Loucy (cell line): ENCODE measurements at regions not wholly inside any gene's neighbourhood (a gene's known extent, or its start where the extent isn't known, plus 50 kb on each side); places are given as distances from the start of the nearest gene placed in this dataset.
"Not testable (repeated sequence)": the region's sequence is repeated elsewhere in the genome, so short reads cannot be mapped to it uniquely, and the experiment has no call there.

Experiments
- H2AFZ ChIP-seq: fragments of 200-600 bp; sonication (generic); 2 replicates; pipeline ENCODE4 v1.6.0; 2016; ENCODE audit warnings: antibody characterized with exemption, mild to moderate bottlenecking, low read length, moderate library complexity
- H3F3A ChIP-seq: fragments of 200-600 bp; 2 replicates; pipeline ENCODE4 v1.6.0; 2016; ENCODE audit warnings: antibody characterized with exemption, low read depth, mild to moderate bottlenecking
- H3K27me3 ChIP-seq: fragments of 200-600 bp; sonication (generic); 2 replicates; pipeline ENCODE4 v1.6.1; 2014; ENCODE audit warnings: low read length, mild to moderate bottlenecking; ENCODE audit not compliant: insufficient read depth, poor library complexity, severe bottlenecking
- H3K36me3 ChIP-seq: fragments of 200-600 bp; sonication (generic); 2 replicates; pipeline ENCODE4 v1.6.1; 2016; ENCODE audit warnings: low read length; ENCODE audit not compliant: insufficient read depth
- H3K4me1 ChIP-seq: fragments of 200-600 bp; sonication (generic); 2 replicates; pipeline ENCODE4 v1.5.1; 2014; ENCODE audit warnings: low read length, mild to moderate bottlenecking; ENCODE audit not compliant: insufficient read depth, poor library complexity, severe bottlenecking
- H3K4me2 ChIP-seq: fragments of 200-600 bp; sonication (generic); 2 replicates; pipeline ENCODE4 v1.6.0; 2014; ENCODE audit warnings: antibody characterized with exemption, low read length, low read depth, mild to moderate bottlenecking; ENCODE audit not compliant: poor library complexity, severe bottlenecking
- H3K4me3 ChIP-seq: fragments of 200-600 bp; sonication (generic); 2 replicates; pipeline ENCODE4 v1.5.1; 2014; ENCODE audit warnings: low read length, mild to moderate bottlenecking, mixed read lengths; ENCODE audit not compliant: poor library complexity, severe bottlenecking
- H3K79me2 ChIP-seq: fragments of 200-600 bp; sonication (generic); 2 replicates; pipeline ENCODE4 v1.6.1; 2014; ENCODE audit warnings: low read length; ENCODE audit not compliant: insufficient read depth
- H3K9ac ChIP-seq: fragments of 200-600 bp; sonication (generic); 2 replicates; pipeline ENCODE4 v1.6.0; 2014; ENCODE audit warnings: mild to moderate bottlenecking, low read depth, low read length, moderate library complexity; ENCODE audit not compliant: poor library complexity, severe bottlenecking
- H3K9me2 ChIP-seq: fragments of 200-600 bp; sonication (generic); replicated peaks from 2 replicates; pipeline ENCODE4 v1.6.1; 2016; ENCODE audit warnings: low read depth, low read length, mixed read lengths
- H3K9me3 ChIP-seq: fragments of 200-600 bp; sonication (generic); 2 replicates; pipeline ENCODE4 v1.6.1; 2014; ENCODE audit warnings: mild to moderate bottlenecking, antibody characterized with exemption, low read length, low read depth; ENCODE audit not compliant: insufficient read depth
- H4K20me1 ChIP-seq: fragments of 200-600 bp; sonication (generic); 2 replicates; pipeline ENCODE4 v1.6.0; 2014; ENCODE audit warnings: antibody characterized with exemption, low read length, mild to moderate bottlenecking; ENCODE audit not compliant: insufficient read depth, poor library complexity, severe bottlenecking
- CTCF ChIP-seq: fragments of 200-600 bp; sonication (generic); conservative IDR thresholded peaks from 2 replicates; pipeline ENCODE4 v1.5.1; 2014; ENCODE audit warnings: mild to moderate bottlenecking, antibody characterized with exemption, low read length
- EZH2phosphoT487 ChIP-seq: fragments of 200-600 bp; IDR thresholded peaks from 2 replicates; pipeline ENCODE4 v1.6.1; 2018; ENCODE audit warnings: antibody characterized with exemption, mild to moderate bottlenecking, moderate library complexity, borderline replicate concordance

GRCh38 chr19:30842926-30843325 lies 470.7 kb downstream of the ZNF536 start:
- Histone ChIP-seq H3K9me2 (no peaks in the 10 kb centered on the region), H3K27me3 (no peaks in the 10 kb centered on the region), H3F3A (no peaks in the 10 kb centered on the region), H3K4me1 (no peaks in the 10 kb centered on the region), H3K4me3 (no peak overlapping the region), H2AFZ (no peak overlapping the region), H4K20me1 (no peaks in the 10 kb centered on the region), H3K36me3 (no peaks in the 10 kb centered on the region), H3K9me3 (no peaks in the 10 kb centered on the region; the same call in 1 of the 2 replicates), H3K4me2 (no peak overlapping the region), H3K9ac (no peak overlapping the region), H3K79me2 (no peaks in the 10 kb centered on the region)
- TF ChIP-seq CTCF (no peak), EZH2phosphoT487 (no peak)

DNA sequence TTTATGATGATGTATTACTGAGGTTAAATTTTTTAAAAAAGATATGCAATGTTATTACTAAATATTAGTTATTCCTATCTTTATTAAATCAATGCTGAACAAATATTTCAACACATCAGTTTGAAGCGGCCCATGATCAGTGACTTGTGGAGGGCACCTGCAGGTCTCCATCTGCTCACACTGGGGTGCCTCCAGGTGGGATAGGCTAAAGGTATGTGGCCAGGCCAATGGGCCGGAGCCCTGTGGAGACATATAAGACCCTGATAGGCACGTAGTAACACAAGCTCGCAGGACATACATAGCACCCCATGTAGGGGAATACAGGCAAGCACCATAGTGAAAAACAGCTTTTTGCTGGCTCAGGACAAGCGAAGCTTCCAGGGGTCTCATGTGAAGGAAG lies 469.8 kb downstream of the ZNF536 start:
- no peaks in the 10 kb centered on the region for H3K36me3 ChIP-seq
- no peak overlapping the region for H3K4me3 ChIP-seq
- H3K4me2 ChIP-seq, result no peak overlapping the region
- no peaks in the 10 kb centered on the region for H3F3A ChIP-seq
- no peaks in the 10 kb centered on the region for H3K4me1 ChIP-seq
- no peaks in the 10 kb centered on the region; the same call in 1 of the 2 replicates for H3K9me3 ChIP-seq
- no peak for TF ChIP-seq EZH2phosphoT487
- TF ChIP-seq CTCF, result no peak
- H3K27me3 ChIP-seq, result no peaks in the 10 kb centered on the region
- no peaks in the 10 kb centered on the region for H3K79me2 ChIP-seq
- no peaks in the 10 kb centered on the region for H4K20me1 ChIP-seq
- no peak overlapping the region for H2AFZ ChIP-seq
- no peaks in the 10 kb centered on the region for H3K9me2 ChIP-seq
- no peak overlapping the region for H3K9ac ChIP-seq

DNA sequence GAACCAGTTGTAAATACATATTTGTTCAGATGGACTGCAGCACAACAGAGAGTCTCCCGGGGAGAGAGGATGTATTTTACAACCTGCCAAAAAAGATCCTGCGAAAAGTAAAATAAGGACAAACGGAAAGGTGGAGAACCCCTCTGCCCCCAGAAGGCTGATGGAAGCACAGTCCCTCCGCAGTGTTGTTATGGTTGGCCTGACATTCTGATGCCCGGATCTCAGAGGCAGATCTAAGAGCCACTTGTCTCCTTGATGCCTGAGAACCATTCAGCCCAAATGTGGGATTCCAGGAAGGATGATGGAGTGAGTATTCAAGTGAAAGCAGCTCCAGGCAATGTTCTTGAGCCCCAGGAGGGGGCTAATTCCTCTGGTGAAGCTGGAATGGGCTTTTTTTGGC lies 458.7 kb downstream of the ZNF536 start:
- H3F3A ChIP-seq, result no peaks in the 10 kb centered on the region
- H3K4me1 ChIP-seq, result no peaks in the 10 kb centered on the region
- no peaks in the 10 kb centered on the region for H3K9me2 ChIP-seq
- no peaks in the 10 kb centered on the region for H3K27me3 ChIP-seq
- H3K79me2 ChIP-seq, result no peaks in the 10 kb centered on the region
- H3K9me3 ChIP-seq, result no peaks in the 10 kb centered on the region; the same call in 1 of the 2 replicates
- no peak overlapping the region for H3K9ac ChIP-seq
- H2AFZ ChIP-seq, result no peak overlapping the region
- H4K20me1 ChIP-seq, result no peaks in the 10 kb centered on the region
- H3K36me3 ChIP-seq, result no peaks in the 10 kb centered on the region
- no peak overlapping the region for H3K4me2 ChIP-seq
- no peak overlapping the region for H3K4me3 ChIP-seq
- TF ChIP-seq EZH2phosphoT487 (no peak), CTCF (no peak)

DNA sequence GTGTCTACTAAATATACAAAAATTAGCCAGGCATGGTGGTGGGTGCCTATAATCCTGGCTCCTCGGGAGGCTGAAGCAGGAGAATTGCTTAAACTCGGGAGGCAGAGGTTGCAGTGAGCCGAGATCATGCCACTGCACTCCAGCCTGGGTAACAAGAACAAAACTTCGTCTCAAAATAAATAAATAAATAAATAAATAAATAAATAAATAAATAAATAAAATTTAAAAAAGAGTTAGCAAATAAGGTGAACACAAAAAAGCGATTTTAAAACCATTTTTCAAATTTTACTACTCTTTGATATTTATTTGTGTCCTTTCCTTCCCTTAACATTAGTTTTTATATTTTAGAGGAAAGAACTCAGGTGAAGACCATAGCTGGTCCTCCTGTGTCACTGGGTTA lies 453.3 kb downstream of the ZNF536 start:
- not testable (repeated sequence) for H3K4me2 ChIP-seq, H4K20me1 ChIP-seq, H3F3A ChIP-seq, H3K9me2 ChIP-seq, H3K9me3 ChIP-seq, H3K27me3 ChIP-seq, H3K9ac ChIP-seq, H3K79me2 ChIP-seq, H3K36me3 ChIP-seq, H3K4me3 ChIP-seq, H3K4me1 ChIP-seq, H2AFZ ChIP-seq
